ENCODE measurements at regions not wholly inside any gene's neighbourhood (a gene's known extent, or its start where the extent isn't known, plus 50 kb on each side); places are given as distances from the start of the nearest gene placed in this dataset.
A peak's percentile ranks its signal among the peaks of the same experiment; 100 is the strongest.

DNA sequence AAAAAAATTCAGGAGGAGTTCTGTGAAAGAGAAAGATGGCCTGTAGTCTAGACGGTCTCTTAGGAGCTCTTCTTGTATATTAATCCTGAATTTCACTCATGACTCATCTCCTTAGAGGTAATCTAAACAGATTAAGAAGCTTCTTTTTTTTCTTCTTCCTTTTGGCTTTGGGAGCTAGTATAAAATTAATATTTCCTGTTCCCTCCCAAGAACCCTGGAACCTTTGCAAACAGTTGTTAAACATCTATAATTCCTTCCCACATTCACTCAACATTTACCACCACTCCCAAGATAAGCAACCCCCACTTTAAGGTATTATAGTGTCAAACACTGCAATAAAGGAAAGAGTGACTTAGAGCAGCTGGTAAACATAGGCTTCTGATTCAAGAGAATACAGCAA lies 146.4 kb upstream of the EDNRA start:
- TF ChIP-seq, protein P1, sequence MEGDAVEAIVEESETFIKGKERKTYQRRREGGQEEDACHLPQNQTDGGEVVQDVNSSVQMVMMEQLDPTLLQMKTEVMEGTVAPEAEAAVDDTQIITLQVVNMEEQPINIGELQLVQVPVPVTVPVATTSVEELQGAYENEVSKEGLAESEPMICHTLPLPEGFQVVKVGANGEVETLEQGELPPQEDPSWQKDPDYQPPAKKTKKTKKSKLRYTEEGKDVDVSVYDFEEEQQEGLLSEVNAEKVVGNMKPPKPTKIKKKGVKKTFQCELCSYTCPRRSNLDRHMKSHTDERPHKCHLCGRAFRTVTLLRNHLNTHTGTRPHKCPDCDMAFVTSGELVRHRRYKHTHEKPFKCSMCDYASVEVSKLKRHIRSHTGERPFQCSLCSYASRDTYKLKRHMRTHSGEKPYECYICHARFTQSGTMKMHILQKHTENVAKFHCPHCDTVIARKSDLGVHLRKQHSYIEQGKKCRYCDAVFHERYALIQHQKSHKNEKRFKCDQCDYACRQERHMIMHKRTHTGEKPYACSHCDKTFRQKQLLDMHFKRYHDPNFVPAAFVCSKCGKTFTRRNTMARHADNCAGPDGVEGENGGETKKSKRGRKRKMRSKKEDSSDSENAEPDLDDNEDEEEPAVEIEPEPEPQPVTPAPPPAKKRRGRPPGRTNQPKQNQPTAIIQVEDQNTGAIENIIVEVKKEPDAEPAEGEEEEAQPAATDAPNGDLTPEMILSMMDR (IDR thresholded peaks at IDR 0.05; ENCODE audit: extremely low read depth, low read depth, low read length): no peak
- H3K4me3 ChIP-seq (ENCODE audit: insufficient read depth, low read length): no peak overlapping the region
- no peaks in the 10 kb centered on the region for H3K4me1 ChIP-seq (ENCODE audit: insufficient read depth, low read length)
- no peak overlapping the region for H3K27ac ChIP-seq (ENCODE audit: low read depth, low read length)
- no peaks in the 10 kb centered on the region for H3K27me3 ChIP-seq (ENCODE audit: insufficient read depth, low read length)
- H3K4me2 ChIP-seq (ENCODE audit: insufficient read depth, low read length): no peak overlapping the region
- H3K9me3 ChIP-seq (ENCODE audit: low read depth, low read length): no peaks in the 10 kb centered on the region
- no peaks in the 10 kb centered on the region for H3K36me3 ChIP-seq (ENCODE audit: insufficient read depth, low read length)
- no peak overlapping the region for H2AFZ ChIP-seq (ENCODE audit: low read length)
- no peaks in the 10 kb centered on the region for H4K20me1 ChIP-seq (ENCODE audit: insufficient read depth, low read length)
- peak; percentile 80 for DNase-seq (ENCODE audit: insufficient read length, low spot score, missing footprints)
- H3K79me2 ChIP-seq (ENCODE audit: insufficient read depth, low read length): no peaks in the 10 kb centered on the region

DNA sequence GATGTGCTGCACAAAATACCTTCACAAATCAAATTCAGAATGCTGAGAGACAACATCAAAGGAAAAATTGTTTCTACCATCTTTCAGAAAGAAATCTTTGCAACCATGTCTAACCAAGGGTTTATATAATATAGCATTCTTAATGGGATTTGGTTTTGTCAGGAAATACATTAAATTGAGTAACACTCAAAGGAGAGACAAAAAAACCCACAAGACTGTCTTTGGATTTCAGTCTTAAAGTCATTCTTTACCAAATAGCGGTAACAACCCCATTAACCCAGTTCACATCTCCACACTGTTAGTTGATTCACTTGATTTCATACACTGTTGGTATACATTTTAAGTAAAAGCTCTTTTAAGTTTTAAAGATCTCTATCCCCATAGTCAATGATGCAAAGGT lies 145.7 kb upstream of the EDNRA start:
- no peaks in the 10 kb centered on the region for H4K20me1 ChIP-seq (ENCODE audit: insufficient read depth, low read length)
- H3K27ac ChIP-seq (ENCODE audit: low read depth, low read length): no peak overlapping the region
- TF ChIP-seq, protein P1 (IDR thresholded peaks at IDR 0.05; ENCODE audit: extremely low read depth, low read depth, low read length): no peak
- no peak overlapping the region for H2AFZ ChIP-seq (ENCODE audit: low read length)
- no peaks in the 10 kb centered on the region for H3K27me3 ChIP-seq (ENCODE audit: insufficient read depth, low read length)
- H3K4me1 ChIP-seq (ENCODE audit: insufficient read depth, low read length): no peaks in the 10 kb centered on the region
- no peaks in the 10 kb centered on the region for H3K36me3 ChIP-seq (ENCODE audit: insufficient read depth, low read length)
- DNase-seq (ENCODE audit: insufficient read length, low spot score, missing footprints): no peak
- H3K4me3 ChIP-seq (ENCODE audit: insufficient read depth, low read length): no peak overlapping the region
- H3K9me3 ChIP-seq (ENCODE audit: low read depth, low read length): no peaks in the 10 kb centered on the region
- H3K4me2 ChIP-seq (ENCODE audit: insufficient read depth, low read length): no peak overlapping the region
- no peaks in the 10 kb centered on the region for H3K79me2 ChIP-seq (ENCODE audit: insufficient read depth, low read length)

DNA sequence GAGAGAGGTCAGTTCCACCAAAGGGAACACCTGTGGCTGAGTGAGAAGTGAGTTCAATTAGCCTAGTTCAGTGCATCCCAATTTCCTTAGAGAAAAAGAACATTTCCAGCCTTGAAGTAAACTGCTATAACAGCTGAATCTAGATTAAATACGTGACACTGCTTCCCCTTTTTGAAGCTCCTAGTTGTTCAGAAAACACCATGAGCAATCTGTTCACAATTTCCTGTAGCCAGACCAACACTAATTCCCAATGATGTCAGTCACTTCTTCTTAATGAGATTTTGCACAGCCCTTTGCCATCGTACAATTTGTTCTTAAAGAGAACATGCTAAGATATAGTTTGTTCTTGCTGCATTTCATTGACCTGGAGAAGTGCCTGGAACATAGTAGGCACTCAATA lies 144.6 kb upstream of the EDNRA start:
- no peaks in the 10 kb centered on the region for H3K79me2 ChIP-seq (ENCODE audit: insufficient read depth, low read length)
- H4K20me1 ChIP-seq (ENCODE audit: insufficient read depth, low read length): no peaks in the 10 kb centered on the region
- no peak overlapping the region for H2AFZ ChIP-seq (ENCODE audit: low read length)
- no peak overlapping the region for H3K4me2 ChIP-seq (ENCODE audit: insufficient read depth, low read length)
- H3K36me3 ChIP-seq (ENCODE audit: insufficient read depth, low read length): no peaks in the 10 kb centered on the region
- H3K4me3 ChIP-seq (ENCODE audit: insufficient read depth, low read length): no peak overlapping the region
- H3K27ac ChIP-seq (ENCODE audit: low read depth, low read length): no peak overlapping the region
- H3K27me3 ChIP-seq (ENCODE audit: insufficient read depth, low read length): no peaks in the 10 kb centered on the region
- H3K9me3 ChIP-seq (ENCODE audit: low read depth, low read length): no peaks in the 10 kb centered on the region
- no peak for DNase-seq (ENCODE audit: insufficient read length, low spot score, missing footprints)
- H3K4me1 ChIP-seq (ENCODE audit: insufficient read depth, low read length): peaks cover 3% of the 10 kb centered on the region
- TF ChIP-seq, protein P1 (IDR thresholded peaks at IDR 0.05; ENCODE audit: extremely low read depth, low read depth, low read length): no peak

DNA sequence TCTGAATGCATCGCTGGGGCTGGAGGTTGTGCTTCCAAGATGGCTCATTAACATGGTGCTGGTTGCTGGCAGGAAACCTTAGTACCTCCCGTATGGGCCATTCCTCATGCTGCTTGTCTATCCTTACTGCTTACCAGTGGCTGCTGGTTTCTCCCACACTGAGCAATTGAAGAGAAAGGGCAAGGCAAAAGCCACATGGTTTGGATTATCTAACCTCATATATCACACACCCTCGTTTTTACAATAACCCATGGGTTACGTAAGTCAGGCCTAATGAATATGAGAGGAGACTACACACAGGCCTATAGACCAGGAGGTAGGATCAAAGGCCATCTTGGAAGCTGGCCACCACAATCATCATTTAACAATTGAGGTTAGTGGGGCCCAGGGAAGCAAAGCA lies 141.8 kb upstream of the EDNRA start:
- H2AFZ ChIP-seq (ENCODE audit: low read length): no peak overlapping the region

More for the DNA sequence above, 141.8 kb upstream of the EDNRA start:
- no peak overlapping the region for H3K4me2 ChIP-seq (ENCODE audit: insufficient read depth, low read length)
- H3K36me3 ChIP-seq (ENCODE audit: insufficient read depth, low read length): no peaks in the 10 kb centered on the region
- DNase-seq (ENCODE audit: insufficient read length, low spot score, missing footprints): no peak
- H3K9me3 ChIP-seq (ENCODE audit: low read depth, low read length): no peaks in the 10 kb centered on the region
- H3K27ac ChIP-seq (ENCODE audit: low read depth, low read length): no peak overlapping the region
- TF ChIP-seq, protein P1 (IDR thresholded peaks at IDR 0.05; ENCODE audit: extremely low read depth, low read depth, low read length): no peak
- no peak overlapping the region for H3K4me3 ChIP-seq (ENCODE audit: insufficient read depth, low read length)
- no peaks in the 10 kb centered on the region for H3K79me2 ChIP-seq (ENCODE audit: insufficient read depth, low read length)
- peaks cover 3% of the 10 kb centered on the region for H3K4me1 ChIP-seq (ENCODE audit: insufficient read depth, low read length)
- no peaks in the 10 kb centered on the region for H3K27me3 ChIP-seq (ENCODE audit: insufficient read depth, low read length)
- H4K20me1 ChIP-seq (ENCODE audit: insufficient read depth, low read length): no peaks in the 10 kb centered on the region
